HG03571 (cell line): ENCODE measurements at regions not wholly inside any gene's neighbourhood (a gene's known extent, or its start where the extent isn't known, plus 50 kb on each side); places are given as distances from the start of the nearest gene placed in this dataset.
"Not testable (repeated sequence)": the region's sequence is repeated elsewhere in the genome, so short reads cannot be mapped to it uniquely, and the experiment has no call there.

ENCODE experiments used
- ATAC-seq: cut with Tn5 transposase; IDR thresholded peaks from one replicate; pipeline ENCODE4 v1.9.1; 2021; ENCODE audit not compliant: unreplicated experiment

- ATAC-seq: no peak
These were observed 789.3 kb downstream of the IGSF11 start for GRCh38 chr3:118245312-118245711.

- ATAC-seq: not testable (repeated sequence)
These were observed 775.8 kb downstream of the IGSF11 start for GRCh38 chr3:118258850-118259249.

GRCh38 chr3:118262800-118263402, 771.7 kb downstream of the IGSF11 start:
- no peak for ATAC-seq

GRCh38 chr3:118267588-118267987, 767.1 kb downstream of the IGSF11 start:
- ATAC-seq: no peak

GRCh38 chr3:118269537-118270125, 765.0 kb downstream of the IGSF11 start:
- ATAC-seq: no peak

GRCh38 chr3:118272991-118273390, 761.7 kb downstream of the IGSF11 start:
- no peak for ATAC-seq

- ATAC-seq: no peak
These were observed 756.8 kb downstream of the IGSF11 start for GRCh38 chr3:118277814-118278213.

DNA sequence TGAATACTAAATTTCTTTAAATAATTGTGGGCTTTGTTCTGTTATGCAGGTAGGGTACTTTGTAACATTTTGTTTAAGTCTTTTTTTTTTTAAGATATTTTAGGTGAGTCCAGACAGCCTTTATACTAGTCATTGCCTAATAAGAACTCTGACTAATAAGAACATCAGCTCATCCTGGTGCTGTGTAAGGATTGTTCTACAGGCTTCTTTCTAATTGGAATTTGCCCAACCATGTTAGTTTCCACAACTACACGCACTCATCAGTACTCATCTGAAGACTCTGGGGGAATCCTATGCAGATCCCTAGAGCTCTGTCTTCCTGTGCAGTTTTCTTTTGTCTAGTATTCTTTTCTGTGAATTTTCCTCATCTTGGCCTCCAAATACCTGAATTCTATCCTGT, 741.8 kb downstream of the IGSF11 start:
- no peak for ATAC-seq

GRCh38 chr3:118298133-118298532, 736.5 kb downstream of the IGSF11 start:
- no peak for ATAC-seq

- ATAC-seq: no peak
These were observed 730.1 kb downstream of the IGSF11 start for GRCh38 chr3:118304557-118304956.

- no peak for ATAC-seq
These were observed 701.9 kb downstream of the IGSF11 start for GRCh38 chr3:118332699-118333098.

- ATAC-seq: no peak
These were observed 697.0 kb downstream of the IGSF11 start for GRCh38 chr3:118337649-118338048.

DNA sequence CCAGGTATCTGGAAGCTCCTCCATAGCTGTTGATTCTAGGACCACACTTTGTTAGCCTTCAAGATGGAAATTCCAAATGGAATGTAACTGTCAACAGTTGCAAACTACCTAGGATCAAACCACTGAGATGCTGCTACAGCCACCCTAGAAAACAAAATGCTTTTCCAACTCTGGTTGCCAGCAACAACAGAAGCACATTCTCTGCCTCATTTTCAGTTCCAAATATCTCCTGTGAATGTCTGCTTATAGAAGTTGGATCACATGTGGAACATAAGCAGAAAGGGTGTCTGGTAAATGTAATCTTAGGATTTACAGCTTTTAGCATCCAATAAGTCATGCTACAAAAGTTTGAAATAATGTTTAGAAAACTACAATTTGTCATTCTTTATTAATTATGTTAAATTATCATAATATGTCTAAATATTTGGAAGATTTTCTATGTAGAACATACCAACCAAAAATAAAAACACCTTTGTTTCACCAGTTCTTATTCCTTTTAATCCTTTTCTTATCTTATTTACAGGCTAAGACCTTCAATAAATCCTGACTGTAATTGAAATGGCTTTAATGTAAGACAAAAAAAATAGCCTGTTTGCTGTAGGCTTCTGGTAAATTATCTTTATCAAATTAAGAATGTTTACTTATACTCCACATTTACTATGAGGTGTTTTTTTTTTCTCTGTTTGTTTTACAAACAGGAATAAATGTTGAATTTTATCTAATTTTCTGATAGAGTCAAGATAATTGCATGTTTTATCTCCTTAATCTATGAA, 687.1 kb downstream of the IGSF11 start:
- no peak for ATAC-seq

DNA sequence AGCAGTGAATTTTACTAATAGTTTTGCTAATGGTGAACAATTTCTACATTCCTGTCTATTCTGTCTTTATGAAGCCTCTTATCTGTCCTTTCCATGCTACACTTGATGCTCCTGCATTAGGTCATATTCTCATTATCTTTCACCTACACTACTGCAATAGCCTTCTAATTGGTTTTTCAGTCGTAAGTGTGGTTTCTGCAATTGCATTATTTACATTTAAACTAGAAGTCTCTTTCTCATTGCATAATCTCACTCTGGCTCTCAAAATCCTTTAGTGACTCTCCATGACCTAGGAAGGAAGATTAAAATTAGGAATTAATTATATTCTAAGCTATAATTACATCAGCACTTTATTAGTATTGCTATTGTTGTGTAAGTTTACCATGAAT, 686.5 kb downstream of the IGSF11 start:
- ATAC-seq: no peak

DNA sequence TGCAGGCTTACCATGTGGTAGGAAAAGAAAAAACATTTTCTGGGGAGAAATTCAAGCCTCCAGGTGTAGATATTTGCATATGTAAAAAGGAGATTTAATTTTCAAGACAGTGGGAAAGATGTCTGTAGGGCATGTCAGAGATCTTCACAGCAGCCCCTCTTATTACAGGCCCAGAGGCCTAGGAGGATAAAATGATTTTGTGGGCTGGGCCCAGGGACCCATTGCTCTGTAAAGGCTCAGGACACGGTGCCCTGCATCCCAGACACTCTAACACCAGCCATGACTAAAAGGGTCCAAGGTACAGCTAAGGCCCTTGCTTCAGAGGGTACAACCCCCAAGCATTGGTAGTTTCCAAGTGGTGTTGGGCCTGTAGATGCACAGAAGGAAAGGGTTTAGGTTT, 680.1 kb downstream of the IGSF11 start:
- no peak for ATAC-seq

DNA sequence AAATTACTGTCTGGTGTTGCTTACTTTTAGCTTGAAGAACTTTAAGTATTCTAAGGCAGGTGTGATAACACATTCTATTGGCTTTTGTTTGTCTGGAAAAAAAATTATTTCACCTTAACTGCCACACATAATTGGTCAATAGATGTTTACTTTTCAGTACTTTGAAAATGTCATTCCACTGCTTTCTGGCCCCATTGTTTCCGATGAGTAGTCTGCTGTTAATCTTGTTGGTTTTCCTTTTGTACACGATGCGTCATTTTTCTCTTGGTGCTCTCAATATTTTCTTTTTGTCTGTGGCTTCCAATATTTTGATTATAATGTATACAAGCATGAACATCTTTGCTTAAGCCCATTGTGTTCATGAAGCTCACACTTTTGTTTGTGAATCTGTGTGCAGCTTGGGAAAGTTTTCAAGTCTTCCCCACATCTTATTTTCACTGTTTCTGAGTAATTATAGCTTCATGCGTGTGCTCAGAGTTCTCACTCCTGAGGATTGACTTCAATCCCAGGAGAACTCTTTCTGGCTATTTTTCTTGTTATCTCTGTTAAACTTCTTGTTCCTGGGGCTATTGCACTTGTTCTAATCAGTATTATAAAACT, 664.7 kb downstream of the IGSF11 start:
- no peak for ATAC-seq

GRCh38 chr3:118380576-118380975, 654.1 kb downstream of the IGSF11 start:
- ATAC-seq: no peak

- no peak for ATAC-seq
These were observed 638.2 kb downstream of the IGSF11 start for GRCh38 chr3:118396491-118396890.

GRCh38 chr3:118400086-118400485, 634.6 kb downstream of the IGSF11 start:
- ATAC-seq: no peak

GRCh38 chr3:118400886-118401285, 633.8 kb downstream of the IGSF11 start:
- ATAC-seq: no peak

GRCh38 chr3:118401887-118402286, 632.8 kb downstream of the IGSF11 start:
- ATAC-seq: no peak

DNA sequence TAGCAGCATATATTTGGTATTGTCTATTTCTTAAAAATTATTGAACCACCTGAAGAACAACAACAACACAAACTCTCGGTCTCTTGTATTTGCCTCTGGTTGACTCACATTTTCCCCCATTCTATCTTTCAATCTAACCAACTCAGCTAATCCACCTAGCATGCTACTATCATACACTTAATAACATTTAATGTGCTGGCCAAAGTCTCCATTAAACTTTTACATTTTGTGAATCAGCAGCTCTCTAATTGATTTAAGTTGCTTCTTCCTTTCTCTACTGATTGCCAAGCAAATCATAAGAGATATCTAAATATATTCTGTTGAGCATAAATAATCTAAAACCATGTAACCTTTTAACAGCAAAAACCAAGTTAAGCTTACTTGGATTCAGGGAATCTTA, 631.7 kb downstream of the IGSF11 start:
- ATAC-seq: no peak
